SU-DHL-6 (cell line): ENCODE measurements at regions not wholly inside any gene's neighbourhood (a gene's known extent, or its start where the extent isn't known, plus 50 kb on each side); places are given as distances from the start of the nearest gene placed in this dataset.

ENCODE experiments used
- CTCF ChIP-seq: fragments of 200-600 bp; sonication (generic); IDR thresholded peaks from one replicate; pipeline ENCODE4 v1.5.1; 2017; ENCODE audit warnings: antibody characterized with exemption, mild to moderate bottlenecking, low read length, moderate library complexity; ENCODE audit not compliant: insufficient read depth, poor library complexity, severe bottlenecking
- EZH2phosphoT487 ChIP-seq: fragments of 200-600 bp; sonication (generic), shearing (Covaris generic); conservative IDR thresholded peaks from 2 replicates; pipeline ENCODE4 v1.6.1; 2018; ENCODE audit warnings: mild to moderate bottlenecking, antibody characterized with exemption, low read length, moderate library complexity, mixed read lengths

- TF ChIP-seq CTCF = no peak
- no peak for TF ChIP-seq EZH2phosphoT487
Observed at GRCh38 chr11:119839476-119840133, 110.6 kb upstream of the NECTIN1 start.
